ENCODE measurements at regions not wholly inside any gene's neighbourhood (a gene's known extent, or its start where the extent isn't known, plus 50 kb on each side); places are given as distances from the start of the nearest gene placed in this dataset.
A peak's percentile ranks its signal among the peaks of the same experiment; 100 is the strongest.

GRCh38 chr5:124606543-124606942, 139.9 kb downstream of the ZNF608 start:
- in situ Hi-C loops (cut with MboI), result no loop called here
- Histone ChIP-seq H3K27ac (no peak overlapping the region), H3K4me1 (ENCODE audit: insufficient read depth) (no peaks in the 10 kb centered on the region), H3K79me2 (ENCODE audit: insufficient read depth) (no peaks in the 10 kb centered on the region), H3K36me3 (ENCODE audit: low read depth) (no peaks in the 10 kb centered on the region), H3K9me3 (ENCODE audit: low read depth) (no peaks in the 10 kb centered on the region), H2AFZ (no peak overlapping the region), H3K9me2 (ENCODE audit: insufficient read depth) (no peaks in the 10 kb centered on the region), H3F3A (ENCODE audit: insufficient read depth) (0 out of 2 replicates have a peak, but pooled peaks cover 4% of the 10 kb centered on the region), H3K4me3 (no peak overlapping the region), H3K27me3 (replicated peaks; ENCODE audit: insufficient read depth) (no peaks in the 10 kb centered on the region), H3K9ac (no peak overlapping the region), H4K20me1 (ENCODE audit: insufficient read depth) (no peaks in the 10 kb centered on the region), H3K4me2 (ENCODE audit: unreplicated experiment) (no peak overlapping the region)
- TF ChIP-seq EZH2 (IDR thresholded peaks at IDR 0.05; ENCODE audit: insufficient read depth, poor library complexity, severe bottlenecking), result no peak
- no peak for TF ChIP-seq EZH2phosphoT487 (IDR thresholded peaks at IDR 0.05; ENCODE audit: insufficient read depth, low read depth)
- WGBS, 2 experiments (ENCODE audit: low coverage in 1 of 2, low lambda C conversion rate in 2 of 2, missing lambda C conversion rate in 2 of 2), result 95 to 97% methylated on average over 2 of the region's 2 CpGs
- no peak for DNase-seq

DNA sequence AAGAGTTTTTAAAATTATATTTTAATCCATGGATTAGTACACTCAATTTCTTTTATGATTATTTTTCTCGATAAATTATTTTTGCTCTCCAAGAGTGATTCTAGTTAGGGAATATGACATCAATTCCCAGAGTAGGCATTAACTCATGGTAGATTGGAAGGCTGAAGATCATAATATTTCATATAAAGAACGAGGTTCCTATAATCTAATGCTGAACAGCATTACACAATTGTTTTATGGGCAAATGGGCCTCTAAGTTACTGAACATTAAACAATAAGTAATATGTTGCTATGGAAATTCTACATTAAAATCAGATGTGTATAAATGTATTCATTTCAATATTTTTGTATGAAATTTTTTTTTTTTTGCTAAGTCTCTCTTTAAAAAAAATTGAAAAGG, 140.3 kb downstream of the ZNF608 start:
- no peaks in the 10 kb centered on the region for H3K36me3 ChIP-seq (ENCODE audit: low read depth)

GRCh38 chr5:124605541-124605940, 140.9 kb downstream of the ZNF608 start:
- TF ChIP-seq EZH2phosphoT487 (IDR thresholded peaks at IDR 0.05; ENCODE audit: insufficient read depth, low read depth) (no peak), EZH2 (IDR thresholded peaks at IDR 0.05; ENCODE audit: insufficient read depth, poor library complexity, severe bottlenecking) (no peak)
- Histone ChIP-seq H3F3A (ENCODE audit: insufficient read depth) (0 out of 2 replicates have a peak, but pooled peaks cover 4% of the 10 kb centered on the region), H3K27me3 (replicated peaks; ENCODE audit: insufficient read depth) (no peaks in the 10 kb centered on the region), H3K27ac (no peak overlapping the region), H3K9me2 (ENCODE audit: insufficient read depth) (no peaks in the 10 kb centered on the region), H3K4me1 (ENCODE audit: insufficient read depth) (no peaks in the 10 kb centered on the region), H3K4me2 (ENCODE audit: unreplicated experiment) (no peak overlapping the region), H4K20me1 (ENCODE audit: insufficient read depth) (no peaks in the 10 kb centered on the region), H3K9ac (no peak overlapping the region), H3K79me2 (ENCODE audit: insufficient read depth) (no peaks in the 10 kb centered on the region), H2AFZ (peak overlapping the region; percentile 26; the same call in 1 of the 2 replicates), H3K4me3 (no peak overlapping the region), H3K36me3 (ENCODE audit: low read depth) (no peaks in the 10 kb centered on the region), H3K9me3 (ENCODE audit: low read depth) (no peaks in the 10 kb centered on the region)
- peak; percentile 42 for DNase-seq
- WGBS, 2 experiments (ENCODE audit: low coverage in 1 of 2, low lambda C conversion rate in 2 of 2, missing lambda C conversion rate in 2 of 2), result 19 to 27% methylated on average over 4 of the region's 4 CpGs
- in situ Hi-C loops (cut with MboI), result no loop called here

More for the DNA sequence above, 140.3 kb downstream of the ZNF608 start:
- 38 to 39% methylated on average over 2 of the region's 2 CpGs for WGBS, 2 experiments (ENCODE audit: low coverage in 1 of 2, low lambda C conversion rate in 2 of 2, missing lambda C conversion rate in 2 of 2)
- 0 out of 2 replicates have a peak, but pooled peaks cover 4% of the 10 kb centered on the region for H3F3A ChIP-seq (ENCODE audit: insufficient read depth)
- no peak overlapping the region for H2AFZ ChIP-seq
- H3K9me3 ChIP-seq (ENCODE audit: low read depth), result no peaks in the 10 kb centered on the region
- H3K9ac ChIP-seq, result no peak overlapping the region
- no peak overlapping the region for H3K27ac ChIP-seq
- no peaks in the 10 kb centered on the region for H4K20me1 ChIP-seq (ENCODE audit: insufficient read depth)
- no peaks in the 10 kb centered on the region for H3K9me2 ChIP-seq (ENCODE audit: insufficient read depth)
- DNase-seq, result no peak
- H3K4me1 ChIP-seq (ENCODE audit: insufficient read depth), result no peaks in the 10 kb centered on the region
- TF ChIP-seq EZH2phosphoT487 (IDR thresholded peaks at IDR 0.05; ENCODE audit: insufficient read depth, low read depth), result no peak
- no peak for TF ChIP-seq EZH2 (IDR thresholded peaks at IDR 0.05; ENCODE audit: insufficient read depth, poor library complexity, severe bottlenecking)
- H3K79me2 ChIP-seq (ENCODE audit: insufficient read depth), result no peaks in the 10 kb centered on the region
- H3K4me2 ChIP-seq (ENCODE audit: unreplicated experiment), result no peak overlapping the region
- in situ Hi-C loops (cut with MboI), result no loop called here
- no peak overlapping the region for H3K4me3 ChIP-seq
- H3K27me3 ChIP-seq (replicated peaks; ENCODE audit: insufficient read depth), result no peaks in the 10 kb centered on the region

GRCh38 chr5:124604419-124604818, 142.0 kb downstream of the ZNF608 start:
- DNase-seq, result no peak
- Histone ChIP-seq H3K9ac (no peak overlapping the region), H3K27ac (no peak overlapping the region), H3K9me3 (ENCODE audit: low read depth) (no peaks in the 10 kb centered on the region), H3K36me3 (ENCODE audit: low read depth) (no peaks in the 10 kb centered on the region), H3K9me2 (ENCODE audit: insufficient read depth) (no peaks in the 10 kb centered on the region), H3F3A (ENCODE audit: insufficient read depth) (peaks cover 10% of the 10 kb centered on the region; the same call in 1 of the 2 replicates), H4K20me1 (ENCODE audit: insufficient read depth) (no peaks in the 10 kb centered on the region), H3K79me2 (ENCODE audit: insufficient read depth) (no peaks in the 10 kb centered on the region), H3K4me2 (ENCODE audit: unreplicated experiment) (no peak overlapping the region), H3K4me3 (no peak overlapping the region), H3K27me3 (replicated peaks; ENCODE audit: insufficient read depth) (no peaks in the 10 kb centered on the region), H2AFZ (no peak overlapping the region), H3K4me1 (ENCODE audit: insufficient read depth) (peaks cover 7% of the 10 kb centered on the region)
- WGBS, 2 experiments (ENCODE audit: low coverage in 1 of 2, low lambda C conversion rate in 2 of 2, missing lambda C conversion rate in 2 of 2), result 78 to 83% methylated on average over 4 of the region's 4 CpGs
- TF ChIP-seq EZH2 (IDR thresholded peaks at IDR 0.05; ENCODE audit: insufficient read depth, poor library complexity, severe bottlenecking) (no peak), EZH2phosphoT487 (IDR thresholded peaks at IDR 0.05; ENCODE audit: insufficient read depth, low read depth) (no peak)
- in situ Hi-C loops (cut with MboI), result no loop called here
